Duodenal mucosa (tissue), 2 donors: ENCODE measurements at regions not wholly inside any gene's neighbourhood (a gene's known extent, or its start where the extent isn't known, plus 50 kb on each side); places are given as distances from the start of the nearest gene placed in this dataset.

Experiments used
- H3K27ac ChIP-seq: one replicate; pipeline ENCODE4 v1.7.0; 2013; ENCODE audit warnings: low read depth, low read length
- H3K27me3 ChIP-seq, 2 donors: one replicate each; pipeline ENCODE4 v1.7.0; 2013; ENCODE audit warnings: low read length in 2 of 2, control low read depth in 1 of 2; ENCODE audit not compliant: insufficient read depth in 2 of 2, control insufficient read depth in 1 of 2
- H3K36me3 ChIP-seq, 2 donors: one replicate each; pipeline ENCODE4 v1.7.0; 2013; ENCODE audit warnings: low read length in 2 of 2, control low read depth in 1 of 2; ENCODE audit not compliant: insufficient read depth in 2 of 2, control insufficient read depth in 1 of 2
- H3K4me1 ChIP-seq, 2 donors: one replicate each; pipeline ENCODE4 v1.7.0; 2013; ENCODE audit warnings: low read length in 2 of 2, control low read depth in 1 of 2; ENCODE audit not compliant: insufficient read depth in 2 of 2, control insufficient read depth in 1 of 2
- H3K4me3 ChIP-seq, 2 donors: one replicate each; pipeline ENCODE4 v1.7.0; 2013; ENCODE audit warnings: low read length in 2 of 2, low read depth in 1 of 2
- H3K9ac ChIP-seq, 2 donors: one replicate each; pipeline ENCODE4 v1.7.0; 2013; ENCODE audit warnings: low read length in 2 of 2, low read depth in 1 of 2
- H3K9me3 ChIP-seq, 2 donors: one replicate each; pipeline ENCODE4 v1.7.0; 2013; ENCODE audit warnings: low read length in 2 of 2, control low read depth in 1 of 2; ENCODE audit not compliant: control insufficient read depth in 1 of 2

DNA sequence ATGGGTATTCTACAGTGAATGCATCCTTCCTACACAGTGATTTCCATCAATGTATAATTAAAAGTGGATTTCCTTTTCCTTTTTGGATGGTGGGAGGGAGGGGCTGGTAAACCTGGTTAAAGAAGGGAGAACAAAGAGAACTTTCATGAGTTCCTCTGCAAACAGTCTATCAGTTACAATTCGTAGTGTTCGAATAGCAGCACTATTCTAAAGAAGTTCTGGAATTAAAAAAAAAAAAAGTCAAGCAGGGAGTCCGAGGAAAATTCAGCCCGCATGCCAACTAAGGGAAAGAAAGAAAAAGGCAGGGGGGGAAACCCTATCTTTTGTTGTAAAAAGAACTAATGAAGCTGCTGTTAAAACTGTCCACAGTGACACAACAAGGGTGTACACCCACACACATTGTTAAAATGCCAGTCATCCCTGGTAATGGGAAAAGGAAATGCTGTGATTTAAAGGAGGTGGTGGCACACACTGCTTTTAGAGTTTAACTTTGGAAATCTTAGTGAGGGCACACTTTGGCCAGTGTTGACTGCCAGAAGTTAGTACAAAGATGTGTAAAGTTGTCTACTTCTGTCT, 521.2 kb downstream of the ZIC1 start:
- no peaks in the 10 kb centered on the region for H3K9me3 ChIP-seq
- H3K27me3 ChIP-seq = no peaks in the 10 kb centered on the region
- no peak overlapping the region for H3K9ac ChIP-seq
- H3K27ac ChIP-seq = no peak overlapping the region
- no peak overlapping the region for H3K4me3 ChIP-seq
- H3K4me1 ChIP-seq = no peaks in the 10 kb centered on the region
- no peaks in the 10 kb centered on the region for H3K36me3 ChIP-seq

DNA sequence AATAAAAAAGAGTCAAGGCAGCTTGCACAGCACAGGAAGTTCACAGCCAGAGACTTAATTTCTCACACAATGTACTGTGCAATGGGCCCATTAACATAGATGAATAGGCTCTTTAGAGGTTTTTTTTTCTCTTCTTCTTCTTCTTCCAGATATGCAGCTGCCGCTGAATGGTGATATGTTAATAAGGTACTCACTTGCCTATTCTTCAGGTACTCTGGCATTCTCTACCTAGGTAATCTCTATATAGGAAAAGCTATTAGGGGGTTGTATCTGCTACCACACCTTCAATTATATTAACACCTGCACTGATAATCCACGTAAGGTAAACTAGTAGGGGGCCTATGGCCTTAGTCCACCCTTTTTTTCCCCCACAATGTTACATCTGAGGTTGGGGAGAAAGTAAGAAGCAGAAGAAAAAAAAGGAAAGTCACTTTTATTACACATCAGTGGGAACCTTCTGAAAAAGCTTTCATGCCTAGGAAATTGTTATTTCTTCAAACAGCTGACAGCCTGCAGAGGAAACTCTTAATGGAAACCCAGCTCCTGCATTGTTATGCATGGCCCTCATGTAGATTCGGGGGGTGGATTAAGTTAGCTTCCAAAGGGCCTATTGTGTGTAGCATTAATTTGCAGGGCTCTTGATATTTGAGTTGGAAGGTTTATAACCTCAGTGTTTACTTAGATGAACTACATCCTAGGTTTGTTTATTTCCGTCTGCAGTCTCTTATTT, 525.5 kb downstream of the ZIC1 start:
- Histone ChIP-seq H3K4me3 (no peak overlapping the region), H3K27me3 (no peaks in the 10 kb centered on the region), H3K9me3 (no peaks in the 10 kb centered on the region), H3K4me1 (no peaks in the 10 kb centered on the region), H3K9ac (no peak overlapping the region), H3K27ac (no peak overlapping the region), H3K36me3 (no peaks in the 10 kb centered on the region)

DNA sequence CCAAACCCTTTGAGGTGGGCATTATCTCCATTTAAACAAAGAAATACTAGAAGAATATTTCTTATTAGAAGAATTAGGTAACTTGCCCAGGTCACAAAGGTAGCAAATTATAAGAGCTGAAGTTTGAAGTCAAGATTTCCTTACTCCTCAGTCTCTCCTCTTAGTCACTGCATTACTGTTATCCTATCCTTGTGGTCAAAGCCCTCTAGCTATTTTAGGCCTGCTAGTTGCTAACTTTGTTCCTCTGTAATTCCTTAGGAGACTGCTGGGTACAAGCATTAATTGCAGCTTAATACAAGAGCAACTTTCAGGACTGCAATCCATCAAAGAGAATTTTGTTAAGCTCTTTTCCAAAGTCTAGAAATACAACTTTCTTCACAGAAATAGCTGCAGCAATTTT, 528.2 kb downstream of the ZIC1 start:
- Histone ChIP-seq H3K27me3 (no peaks in the 10 kb centered on the region), H3K4me3 (no peak overlapping the region), H3K4me1 (no peaks in the 10 kb centered on the region), H3K9me3 (no peaks in the 10 kb centered on the region), H3K27ac (no peak overlapping the region), H3K9ac (no peak overlapping the region), H3K36me3 (no peaks in the 10 kb centered on the region)

DNA sequence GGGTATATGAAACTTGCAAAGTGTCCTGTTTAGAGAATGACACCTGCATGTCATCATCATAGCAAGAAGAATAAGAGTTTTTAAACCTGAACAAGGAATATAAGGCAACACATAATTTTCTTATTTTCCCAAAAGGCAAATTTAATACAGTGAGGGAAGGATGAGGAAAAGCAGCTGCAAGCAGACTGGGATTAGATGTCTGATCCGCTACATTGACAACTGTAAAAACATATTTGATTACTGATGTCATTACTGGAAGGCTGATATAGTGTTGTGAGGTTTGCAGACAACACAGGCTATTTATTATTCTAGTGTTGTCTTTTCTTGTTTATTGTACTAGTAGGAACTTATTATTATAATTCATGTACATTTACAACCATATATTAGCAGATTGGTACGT, 528.7 kb downstream of the ZIC1 start:
- Histone ChIP-seq H3K9me3 (no peaks in the 10 kb centered on the region), H3K27me3 (no peaks in the 10 kb centered on the region), H3K4me3 (no peak overlapping the region), H3K36me3 (no peaks in the 10 kb centered on the region), H3K27ac (no peak overlapping the region), H3K4me1 (no peaks in the 10 kb centered on the region), H3K9ac (no peak overlapping the region)

DNA sequence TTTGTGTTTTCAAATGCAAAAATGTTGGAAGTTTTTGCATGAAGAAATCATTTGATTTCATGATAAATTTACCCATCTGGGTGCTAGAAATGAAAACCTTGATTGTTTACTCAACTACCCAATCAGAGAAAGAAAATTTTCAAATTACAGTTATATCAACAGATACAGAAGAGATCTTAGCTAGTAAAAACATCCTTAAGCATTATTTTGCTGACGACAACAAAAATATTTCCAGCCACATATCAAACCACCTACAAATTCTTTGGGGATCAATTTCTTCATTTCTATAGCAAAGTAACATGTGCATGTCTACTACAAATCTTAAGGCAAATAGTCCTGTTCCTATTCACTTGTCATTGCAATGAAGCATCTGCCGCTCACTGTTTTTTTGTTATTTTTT, 530.3 kb downstream of the ZIC1 start:
- H3K4me1 ChIP-seq = no peaks in the 10 kb centered on the region
- no peak overlapping the region for H3K4me3 ChIP-seq
- H3K9me3 ChIP-seq = no peaks in the 10 kb centered on the region
- no peak overlapping the region for H3K27ac ChIP-seq
- H3K27me3 ChIP-seq = no peaks in the 10 kb centered on the region
- no peaks in the 10 kb centered on the region for H3K36me3 ChIP-seq
- H3K9ac ChIP-seq = no peak overlapping the region

DNA sequence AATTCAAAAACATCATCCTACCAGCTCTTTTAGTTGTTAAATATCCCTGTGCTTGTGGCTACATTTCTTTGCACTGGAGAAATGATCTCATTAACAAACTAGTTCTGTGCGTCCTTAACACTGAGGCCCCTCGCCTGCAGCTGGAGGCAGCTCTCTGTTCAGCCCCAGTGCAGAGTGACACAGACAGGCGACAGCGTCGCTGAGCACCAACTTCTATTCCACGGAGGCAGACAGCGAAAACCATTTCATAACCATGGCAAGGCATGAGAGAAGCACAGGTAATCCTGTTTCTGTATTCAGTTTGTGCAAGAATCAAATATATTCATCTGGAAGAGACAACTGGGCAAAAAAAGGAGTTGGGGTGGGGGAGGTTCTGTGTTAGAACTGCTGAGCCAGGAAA, 530.7 kb downstream of the ZIC1 start:
- H3K9ac ChIP-seq = no peak overlapping the region
- H3K4me3 ChIP-seq = no peak overlapping the region
- H3K27ac ChIP-seq = no peak overlapping the region
- no peaks in the 10 kb centered on the region for H3K27me3 ChIP-seq
- H3K36me3 ChIP-seq = no peaks in the 10 kb centered on the region
- H3K4me1 ChIP-seq = no peaks in the 10 kb centered on the region
- H3K9me3 ChIP-seq = no peaks in the 10 kb centered on the region

DNA sequence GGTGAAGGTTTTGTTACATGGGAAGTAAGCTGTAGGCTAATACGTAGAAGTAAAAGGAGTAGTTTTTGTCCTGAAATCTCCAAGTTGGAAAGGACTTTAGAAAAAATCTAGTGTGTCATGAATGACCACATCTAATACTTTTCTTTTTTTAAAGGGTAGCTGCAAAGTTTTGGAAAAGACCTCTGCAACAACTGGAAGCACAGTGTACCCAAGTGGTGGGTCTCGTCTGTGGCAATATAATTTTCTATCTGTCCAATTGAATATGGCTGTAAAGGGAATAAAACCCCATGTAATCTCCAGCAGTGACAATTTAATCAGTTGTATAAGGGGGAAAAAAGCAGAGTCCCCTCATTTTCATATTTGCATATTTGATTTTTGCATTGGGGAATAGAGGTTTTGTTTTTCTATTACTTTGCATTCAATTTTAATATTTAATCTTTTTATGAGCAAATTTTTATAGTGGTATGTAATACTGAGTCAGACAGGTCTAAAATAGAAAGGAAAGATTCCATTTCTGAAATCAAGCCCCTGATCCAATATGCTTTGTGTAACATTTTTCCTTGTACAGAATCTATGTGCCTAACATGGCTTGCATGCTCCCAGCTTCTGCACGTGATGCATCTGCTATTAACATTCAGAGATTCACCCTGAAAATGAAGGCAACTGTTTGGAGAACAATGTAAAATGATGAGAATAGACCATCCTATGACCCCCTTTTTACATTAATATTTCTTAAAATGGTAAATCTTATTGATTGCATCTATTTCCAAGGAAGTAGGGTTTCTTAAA, 531.4 kb downstream of the ZIC1 start:
- Histone ChIP-seq H3K27me3 (no peaks in the 10 kb centered on the region), H3K4me1 (no peaks in the 10 kb centered on the region), H3K36me3 (no peaks in the 10 kb centered on the region), H3K9ac (no peak overlapping the region), H3K4me3 (no peak overlapping the region), H3K27ac (no peak overlapping the region), H3K9me3 (no peaks in the 10 kb centered on the region)

DNA sequence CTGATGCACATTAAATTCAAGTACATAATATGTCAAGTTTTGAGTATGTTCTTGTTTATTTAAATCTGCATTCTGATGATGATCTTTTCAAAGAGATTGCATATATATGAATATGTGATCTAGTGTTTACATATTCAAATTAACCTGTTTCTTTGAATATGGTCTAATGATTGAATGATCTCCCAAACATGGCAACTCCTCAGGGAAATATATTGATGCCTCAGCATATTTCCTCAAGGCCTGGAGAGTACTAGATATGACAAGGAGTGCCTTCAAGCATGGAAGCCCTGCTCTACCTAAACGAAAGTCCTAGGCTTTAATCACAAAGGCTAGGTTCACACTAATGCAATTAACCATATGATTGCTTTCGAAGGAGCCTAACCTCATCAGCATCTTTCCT, 532.8 kb downstream of the ZIC1 start:
- H3K9ac ChIP-seq = no peak overlapping the region
- H3K4me1 ChIP-seq = no peaks in the 10 kb centered on the region
- H3K4me3 ChIP-seq = no peak overlapping the region
- H3K27ac ChIP-seq = no peak overlapping the region
- H3K27me3 ChIP-seq = no peaks in the 10 kb centered on the region
- no peaks in the 10 kb centered on the region for H3K36me3 ChIP-seq
- H3K9me3 ChIP-seq = no peaks in the 10 kb centered on the region

DNA sequence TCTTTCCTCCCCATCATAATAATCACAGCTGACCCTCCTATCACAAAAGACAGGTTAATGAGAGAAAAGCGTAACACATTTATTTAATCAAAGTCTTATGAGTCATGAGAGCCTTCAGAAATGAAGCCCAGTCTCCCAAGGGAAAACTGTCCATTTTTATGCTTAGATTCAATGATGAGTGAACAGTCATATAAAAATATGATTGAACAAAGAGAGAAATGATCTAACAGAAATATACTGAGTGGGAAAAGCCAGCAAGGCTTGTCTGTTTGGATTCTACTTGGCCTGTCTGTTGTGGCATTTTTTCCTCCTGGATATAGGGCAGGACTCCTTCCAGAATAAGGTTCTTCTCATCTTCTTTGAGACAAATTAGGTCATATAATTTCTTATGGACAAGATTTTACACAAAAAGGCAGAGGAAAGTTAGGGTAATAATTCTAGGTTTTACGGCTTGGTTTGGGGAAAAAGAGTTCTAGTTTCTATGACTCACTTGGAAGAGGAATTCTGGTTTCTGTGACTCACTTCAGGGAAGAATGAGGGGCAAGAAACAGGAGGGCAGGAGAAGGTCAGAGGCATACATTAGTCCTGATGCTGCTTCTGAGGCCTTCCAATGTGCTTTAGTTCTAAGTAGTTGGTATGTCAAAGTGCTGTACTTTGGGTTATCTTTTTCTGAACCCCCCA, 534.2 kb downstream of the ZIC1 start:
- Histone ChIP-seq H3K27me3 (no peaks in the 10 kb centered on the region), H3K9ac (no peak overlapping the region), H3K36me3 (no peaks in the 10 kb centered on the region), H3K4me1 (no peaks in the 10 kb centered on the region), H3K4me3 (no peak overlapping the region), H3K9me3 (no peaks in the 10 kb centered on the region), H3K27ac (no peak overlapping the region)

DNA sequence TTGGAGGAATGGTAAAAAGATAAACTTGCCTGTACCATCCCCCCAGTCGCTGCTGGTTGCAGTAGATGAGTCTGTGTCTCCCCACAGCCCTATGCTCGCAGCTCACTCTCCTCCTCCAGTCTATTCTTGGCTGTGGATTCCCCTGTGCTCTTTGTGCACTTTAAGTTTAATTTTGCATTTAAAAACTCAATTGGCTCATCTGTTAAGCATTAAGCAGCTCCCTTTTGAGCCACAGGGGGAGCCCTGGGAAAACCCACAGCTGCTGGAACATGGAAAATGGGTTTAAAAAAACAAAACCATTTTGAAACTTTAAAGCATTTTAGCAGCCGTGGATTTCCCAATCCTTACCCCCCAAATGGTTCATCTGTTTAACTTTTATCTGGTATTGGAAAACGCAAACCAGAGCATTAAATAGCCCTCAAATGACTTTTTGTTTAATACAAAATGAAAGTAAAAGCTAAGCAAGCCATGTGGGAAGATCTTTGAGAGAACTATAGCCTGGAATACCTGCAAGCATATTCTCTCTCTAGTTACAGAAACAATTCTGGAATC, 536.9 kb downstream of the ZIC1 start:
- Histone ChIP-seq H3K9me3 (no peaks in the 10 kb centered on the region), H3K4me3 (peak overlapping the region; percentile 33 to 52), H3K4me1 (no peaks in the 10 kb centered on the region), H3K36me3 (no peaks in the 10 kb centered on the region), H3K9ac (no peak overlapping the region), H3K27me3 (no peaks in the 10 kb centered on the region), H3K27ac (no peak overlapping the region)
